Myocyte (in vitro differentiated cells): ENCODE measurements at regions not wholly inside any gene's neighbourhood (a gene's known extent, or its start where the extent isn't known, plus 50 kb on each side); places are given as distances from the start of the nearest gene placed in this dataset.
"Not testable (repeated sequence)": the region's sequence is repeated elsewhere in the genome, so short reads cannot be mapped to it uniquely, and the experiment has no call there.

ENCODE experiments used
- DNase-seq: peaks from one replicate; pipeline ENCODE4 v3.0.0-alpha.2; 2012; ENCODE audit warnings: low read depth

- DNase-seq: no peak
Measured at GRCh38 chr6:63477422-63478040, 94.7 kb upstream of the LOC128125822 start.

- no peak for DNase-seq
Measured at GRCh38 chr6:63478734-63479133, 93.5 kb upstream of the LOC128125822 start.

DNA sequence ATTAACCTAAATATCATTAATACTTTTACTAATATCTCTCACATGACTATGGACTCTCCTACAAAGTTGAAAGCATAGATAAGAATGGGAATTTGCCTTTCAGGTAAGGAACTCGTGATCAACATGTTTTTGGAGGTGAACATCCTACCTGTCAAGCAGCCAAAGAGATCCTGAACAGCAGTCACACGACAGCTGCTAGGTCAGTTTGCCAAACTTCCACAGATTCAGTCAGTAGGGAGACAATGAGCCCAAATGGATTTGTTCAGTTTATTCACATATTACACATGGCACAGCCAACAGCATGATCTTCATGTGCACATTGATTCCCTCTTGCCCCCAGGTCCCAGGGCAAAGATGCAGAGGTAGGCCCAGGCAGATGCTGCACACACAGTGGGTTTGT is 86.1 kb upstream of the LOC128125822 start:
- no peak for DNase-seq

DNA sequence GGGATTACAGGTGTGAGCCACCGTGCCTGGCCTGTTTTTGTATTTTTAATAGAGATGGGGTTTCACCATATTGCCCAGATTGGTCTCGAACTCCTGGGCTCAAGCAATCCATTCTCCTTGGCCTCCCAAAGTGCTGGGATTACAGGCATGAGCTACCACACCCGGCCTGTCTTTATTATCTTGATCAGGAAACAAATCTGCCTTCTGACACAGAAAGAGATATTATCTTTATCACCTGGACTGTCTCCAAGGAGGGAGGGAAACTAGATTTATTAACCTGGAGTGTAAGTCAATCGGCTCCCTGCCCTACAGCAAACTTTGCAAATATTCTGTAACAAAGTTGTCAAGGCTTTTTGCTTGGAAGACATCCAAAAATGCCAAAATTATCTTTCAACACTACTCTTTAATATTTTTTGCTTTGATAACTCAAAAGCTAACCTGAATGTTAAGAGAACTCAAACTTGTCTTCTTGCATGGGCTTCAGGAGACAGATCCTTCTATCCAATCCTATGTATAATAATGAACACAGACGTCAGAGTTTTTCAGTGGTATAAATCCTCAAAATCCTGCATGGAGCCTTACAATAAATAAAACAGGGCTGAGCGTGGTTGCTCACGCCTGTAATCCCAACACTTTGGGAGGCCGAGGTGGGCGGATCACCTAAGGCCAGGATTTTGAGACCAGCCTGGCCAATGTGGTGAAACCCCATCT is 85.0 kb upstream of the LOC128125822 start:
- no peak for DNase-seq

- DNase-seq: no peak
Measured at GRCh38 chr6:63491119-63491518, 81.2 kb upstream of the LOC128125822 start.

DNA sequence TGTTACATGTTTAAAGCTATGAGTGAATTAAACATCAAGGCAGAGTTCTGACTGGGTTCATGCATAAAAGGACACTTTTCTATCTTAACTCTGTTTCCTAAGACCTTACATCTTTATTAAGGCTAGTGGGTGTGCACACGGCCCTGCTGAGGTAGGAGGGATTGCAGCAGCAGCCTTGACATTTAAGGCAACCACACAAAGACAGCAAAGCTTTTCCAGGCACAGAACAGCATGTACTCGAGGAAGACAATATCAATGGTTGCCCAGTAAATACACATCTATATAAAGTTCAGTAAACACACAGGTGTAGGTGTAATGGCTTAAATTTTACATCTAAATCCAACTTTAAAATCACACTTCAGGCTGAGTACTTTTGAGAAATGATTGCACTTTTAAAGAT is 79.8 kb upstream of the LOC128125822 start:
- DNase-seq: no peak

GRCh38 chr6:63493557-63493956 is 78.7 kb upstream of the LOC128125822 start:
- no peak for DNase-seq

DNA sequence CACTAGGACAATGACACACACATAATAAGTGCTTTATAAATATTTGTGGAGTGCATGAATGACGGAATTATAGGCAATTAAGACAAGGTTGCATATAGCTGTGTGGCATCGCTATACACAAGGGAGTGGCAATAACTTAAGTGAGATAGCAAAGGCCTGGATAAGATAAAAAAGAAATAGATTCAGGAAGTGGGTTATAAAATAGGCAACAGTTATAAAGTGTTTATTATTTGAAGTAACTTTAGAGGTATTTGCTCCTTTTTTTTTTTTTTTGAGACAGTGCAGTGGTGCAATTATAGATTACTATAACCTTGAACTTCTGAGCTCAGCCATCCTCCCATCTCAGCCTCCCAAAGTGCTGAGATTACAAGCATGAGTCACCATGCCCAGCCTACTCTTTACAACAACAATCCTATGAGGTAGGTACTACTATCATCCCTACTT is 75.9 kb upstream of the LOC128125822 start:
- no peak for DNase-seq

GRCh38 chr6:63502156-63502555 is 70.1 kb upstream of the LOC128125822 start:
- no peak for DNase-seq

DNA sequence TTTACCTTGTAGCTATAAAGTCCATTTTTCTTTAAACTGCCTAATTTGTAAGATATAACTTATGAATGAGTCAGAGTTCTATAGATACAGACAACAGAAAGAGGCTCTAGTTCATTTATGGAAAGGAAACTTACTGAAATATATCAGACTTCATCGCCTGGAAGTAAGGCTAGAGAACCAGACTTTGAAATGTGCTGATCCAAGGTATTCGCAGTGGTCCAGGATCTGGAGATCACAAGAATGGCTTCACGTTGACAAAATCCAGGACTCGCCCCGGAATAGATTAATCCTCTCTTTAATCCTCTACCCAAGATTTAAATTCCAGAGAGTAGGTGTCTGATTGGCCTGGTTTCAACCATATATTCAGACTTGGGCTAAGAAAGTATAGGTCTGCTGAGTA is 69.1 kb upstream of the LOC128125822 start:
- DNase-seq: no peak

DNA sequence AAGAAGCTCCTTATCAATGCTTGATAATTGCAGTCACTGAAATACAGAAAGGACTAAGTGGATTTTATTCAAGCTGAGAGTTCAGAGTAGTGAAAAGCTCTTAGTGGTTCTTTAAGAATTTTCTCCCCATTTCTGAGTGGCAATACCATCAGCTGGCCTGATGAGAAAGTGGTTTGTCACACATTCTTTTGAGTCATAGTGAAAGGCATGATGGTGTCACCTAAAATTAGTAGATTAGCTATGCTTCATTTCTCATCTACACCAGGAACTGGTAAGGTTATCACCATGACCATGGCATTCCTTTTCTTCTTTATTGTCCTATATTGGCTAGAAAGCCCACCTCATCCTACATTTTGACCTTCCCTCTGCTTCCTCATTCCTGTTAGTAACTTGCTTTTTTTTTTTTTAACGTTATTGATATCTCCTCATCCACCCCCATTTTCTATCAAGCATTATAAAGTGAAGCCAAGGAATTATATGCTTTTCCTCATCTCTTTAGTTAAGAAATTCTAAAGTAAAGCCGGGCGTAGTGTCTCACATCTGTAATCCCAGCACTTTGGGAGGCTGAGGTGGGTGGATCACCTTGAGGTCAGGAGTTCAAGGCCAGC is 67.4 kb upstream of the LOC128125822 start:
- DNase-seq: peak; percentile 42

DNA sequence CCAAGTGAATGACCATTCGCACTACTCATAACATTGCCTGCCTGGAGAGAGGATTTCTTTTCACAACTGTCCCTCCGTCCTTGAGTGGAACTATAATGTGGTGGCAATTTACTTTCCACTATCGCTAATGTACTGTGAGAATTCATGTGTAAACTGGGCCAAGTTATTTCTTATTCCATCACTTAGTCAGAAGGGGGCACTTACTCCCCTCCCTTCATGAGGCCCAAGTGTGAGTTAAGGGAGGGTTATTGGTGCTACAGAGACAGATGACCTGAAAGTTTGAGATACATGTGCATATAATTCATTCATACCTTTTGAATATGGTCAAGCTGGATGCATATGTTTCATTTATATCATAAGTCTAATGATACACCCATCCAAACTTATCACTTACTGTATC is 65.2 kb upstream of the LOC128125822 start:
- DNase-seq: no peak

DNA sequence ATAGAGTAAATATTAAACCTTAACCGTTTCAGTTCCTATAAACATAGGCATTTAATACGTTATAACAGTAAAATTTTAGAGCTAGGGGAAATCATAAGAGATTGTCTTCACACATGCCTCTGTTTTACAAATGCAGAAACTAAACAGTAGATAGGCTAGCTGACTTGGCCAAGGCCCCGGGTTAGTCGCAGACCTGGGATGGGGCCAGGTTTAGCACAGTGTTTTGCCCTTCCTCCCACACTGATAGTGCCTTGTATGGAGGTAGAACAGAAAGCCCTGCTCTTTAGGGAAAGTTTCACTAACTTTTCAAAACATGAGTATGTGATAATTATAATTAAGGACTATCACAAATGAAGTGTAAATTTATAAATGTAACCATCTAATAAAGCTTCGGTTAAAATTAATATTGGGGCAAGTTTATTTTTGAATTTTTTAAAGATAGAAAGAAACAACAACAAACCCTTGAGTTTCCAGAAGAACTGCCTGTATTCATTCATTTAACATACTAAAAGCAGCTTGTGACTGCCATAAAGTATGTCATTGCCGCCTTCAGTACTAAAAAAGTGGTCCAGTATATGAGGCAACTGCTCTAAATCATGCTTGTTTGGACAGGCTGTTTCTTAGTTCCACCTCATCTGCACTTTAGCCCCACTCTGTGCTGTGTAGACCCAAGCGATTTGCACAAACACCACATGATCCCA is 62.5 kb upstream of the LOC128125822 start:
- DNase-seq: no peak

DNA sequence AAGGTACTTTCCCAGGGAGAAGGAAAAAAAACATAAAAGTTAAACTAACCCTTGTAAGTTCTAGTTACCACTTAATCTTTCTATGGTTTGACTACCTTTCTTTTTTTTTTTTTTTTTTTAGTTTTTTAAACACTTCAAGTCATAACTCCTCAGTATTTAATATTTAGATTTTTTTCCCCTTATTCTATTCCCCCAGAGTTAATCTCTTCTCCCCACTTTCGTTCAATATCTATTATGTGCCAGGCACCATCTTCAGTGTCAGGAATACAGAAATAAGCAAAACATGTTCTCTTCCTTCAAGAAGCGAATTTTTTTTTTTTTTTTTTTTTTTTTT is 62.0 kb upstream of the LOC128125822 start:
- no peak for DNase-seq

DNA sequence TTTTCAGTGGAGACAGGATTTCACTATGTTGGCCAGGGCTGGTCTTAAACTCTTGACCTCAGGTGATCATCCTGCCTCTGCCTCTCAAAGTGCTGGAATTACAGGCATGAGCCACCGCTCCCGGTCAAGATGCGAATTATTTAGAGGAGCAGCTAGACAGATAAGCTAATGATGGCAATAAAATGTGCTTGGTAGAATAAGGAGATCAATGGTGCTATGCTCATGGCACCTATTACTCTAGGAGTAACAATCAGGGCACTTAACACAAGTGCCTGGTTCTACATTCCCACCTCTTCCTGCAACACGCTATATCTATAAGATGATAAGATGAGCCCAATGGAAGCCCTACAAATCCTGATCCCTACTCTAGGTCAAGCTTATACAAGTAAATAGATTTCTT is 61.4 kb upstream of the LOC128125822 start:
- no peak for DNase-seq

GRCh38 chr6:63514488-63515173 is 57.6 kb upstream of the LOC128125822 start:
- no peak for DNase-seq

- DNase-seq: not testable (repeated sequence)
Measured at GRCh38 chr6:63515227-63515626, 57.1 kb upstream of the LOC128125822 start.

DNA sequence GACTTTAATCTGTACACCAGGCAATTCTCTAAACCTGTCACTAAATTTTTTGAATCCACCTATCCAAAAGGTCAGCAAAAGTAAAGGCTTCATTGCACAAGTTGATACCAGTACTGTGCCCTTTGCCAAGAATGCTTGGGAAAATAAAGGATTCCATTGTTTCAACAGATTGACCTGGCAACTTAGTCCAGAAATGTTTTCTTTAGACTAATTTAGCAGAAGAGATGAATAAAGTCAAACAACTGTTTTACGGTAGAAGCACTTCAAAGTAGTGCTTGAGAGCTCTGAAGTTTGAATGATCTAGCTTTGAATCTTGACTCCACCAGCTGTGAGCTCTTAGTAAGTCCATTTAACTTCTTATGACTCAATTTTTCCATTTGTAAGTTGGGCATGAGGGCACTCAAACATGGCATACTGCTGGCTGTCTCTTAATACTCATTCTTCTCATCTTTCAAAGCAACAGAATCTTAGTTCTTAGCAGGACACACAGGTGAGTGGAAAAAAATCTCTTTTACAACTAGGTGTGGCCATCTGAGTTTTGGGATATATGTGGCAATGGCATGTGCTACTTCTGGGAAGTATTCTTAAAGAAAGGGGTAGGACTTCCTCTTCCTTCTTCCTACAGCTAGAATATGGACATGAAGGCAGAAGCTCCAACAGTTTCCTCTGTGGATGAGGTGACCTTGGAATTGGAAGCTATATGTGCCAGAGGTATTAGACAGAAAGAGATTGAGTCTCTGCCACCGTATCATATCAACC is 55.9 kb upstream of the LOC128125822 start:
- no peak for DNase-seq

- DNase-seq: no peak
Measured at GRCh38 chr6:63517221-63517620, 55.1 kb upstream of the LOC128125822 start.

GRCh38 chr6:63521475-63522210 is 50.6 kb upstream of the LOC128125822 start:
- DNase-seq: no peak
